A673 (cell line): ENCODE measurements at regions not wholly inside any gene's neighbourhood (a gene's known extent, or its start where the extent isn't known, plus 50 kb on each side); places are given as distances from the start of the nearest gene placed in this dataset.

Experiments used
- EZH2 ChIP-seq: fragments of 200-600 bp; sonication (generic); IDR thresholded peaks from 2 replicates; pipeline ENCODE4 v1.6.1; 2017; ENCODE audit warnings: borderline replicate concordance, low read depth, mild to moderate bottlenecking, mixed read lengths, antibody characterized with exemption, low read length; ENCODE audit not compliant: poor library complexity, severe bottlenecking
- TF ChIP-seq, protein P1 (sequence below): fragments of 300-800, 200-600 bp; sonication (generic); conservative IDR thresholded peaks from 2 replicates; pipeline ENCODE4 v1.5.1; 2017; ENCODE audit warnings: low read depth, mild to moderate bottlenecking, antibody characterized with exemption, low read length, moderate library complexity, mixed read lengths

DNA sequence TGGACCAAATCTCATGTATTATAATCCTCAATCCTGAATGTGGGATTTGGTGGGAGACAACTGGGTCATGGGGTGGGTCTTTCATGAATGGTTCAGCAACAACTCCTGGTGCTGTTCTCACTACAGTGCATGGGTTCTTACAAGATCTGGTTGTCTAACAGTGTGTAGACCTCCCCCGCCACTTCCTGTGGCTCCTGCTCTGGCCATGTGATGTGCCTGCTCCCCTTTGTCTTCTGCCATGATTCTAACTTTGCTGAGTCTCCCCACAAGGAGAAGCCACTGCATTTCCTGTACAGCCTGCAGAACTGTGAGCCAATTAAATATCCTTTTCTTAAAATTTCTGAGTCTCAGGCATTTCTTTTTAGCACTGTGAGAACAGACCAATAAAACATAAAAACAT lies 557.5 kb downstream of the GOLGA6L6 start:
- TF ChIP-seq, protein P1, sequence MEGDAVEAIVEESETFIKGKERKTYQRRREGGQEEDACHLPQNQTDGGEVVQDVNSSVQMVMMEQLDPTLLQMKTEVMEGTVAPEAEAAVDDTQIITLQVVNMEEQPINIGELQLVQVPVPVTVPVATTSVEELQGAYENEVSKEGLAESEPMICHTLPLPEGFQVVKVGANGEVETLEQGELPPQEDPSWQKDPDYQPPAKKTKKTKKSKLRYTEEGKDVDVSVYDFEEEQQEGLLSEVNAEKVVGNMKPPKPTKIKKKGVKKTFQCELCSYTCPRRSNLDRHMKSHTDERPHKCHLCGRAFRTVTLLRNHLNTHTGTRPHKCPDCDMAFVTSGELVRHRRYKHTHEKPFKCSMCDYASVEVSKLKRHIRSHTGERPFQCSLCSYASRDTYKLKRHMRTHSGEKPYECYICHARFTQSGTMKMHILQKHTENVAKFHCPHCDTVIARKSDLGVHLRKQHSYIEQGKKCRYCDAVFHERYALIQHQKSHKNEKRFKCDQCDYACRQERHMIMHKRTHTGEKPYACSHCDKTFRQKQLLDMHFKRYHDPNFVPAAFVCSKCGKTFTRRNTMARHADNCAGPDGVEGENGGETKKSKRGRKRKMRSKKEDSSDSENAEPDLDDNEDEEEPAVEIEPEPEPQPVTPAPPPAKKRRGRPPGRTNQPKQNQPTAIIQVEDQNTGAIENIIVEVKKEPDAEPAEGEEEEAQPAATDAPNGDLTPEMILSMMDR, result no peak
- TF ChIP-seq EZH2, result no peak
